Stimulated activated CD8-positive, alpha-beta memory T cell treated with anti-CD3 and anti-CD28 coated beads, Interleukin-15, amount 100 ng/mL, for 24 hours (primary cell): ENCODE measurements at regions not wholly inside any gene's neighbourhood (a gene's known extent, or its start where the extent isn't known, plus 50 kb on each side); places are given as distances from the start of the nearest gene placed in this dataset.
"Not testable (repeated sequence)": the region's sequence is repeated elsewhere in the genome, so short reads cannot be mapped to it uniquely, and the experiment has no call there.

Experiments used
- DNase-seq: peaks from one replicate; pipeline ENCODE4 v3.0.0-alpha.2; 2020; ENCODE audit warnings: low read depth

DNA sequence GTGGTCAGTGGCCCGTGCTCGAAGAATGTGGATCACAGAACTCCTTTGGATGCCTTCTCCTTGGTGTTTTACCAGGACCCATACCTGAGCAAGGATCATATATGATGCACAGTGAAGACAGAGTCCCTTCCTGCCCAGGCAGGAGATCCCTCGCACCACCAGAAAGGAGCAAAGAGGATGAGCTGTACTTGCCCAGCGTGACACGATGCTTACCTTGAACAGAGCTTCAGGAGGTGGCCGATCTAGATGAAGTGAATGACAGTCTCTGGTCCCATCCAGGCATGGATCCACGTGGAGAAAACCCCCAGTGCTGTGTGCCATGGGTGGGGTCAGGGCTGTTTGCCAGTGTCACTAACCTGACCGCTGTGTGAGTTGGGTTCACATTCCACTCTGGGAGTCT lies 455.4 kb downstream of the GADD45G start:
- no peak for DNase-seq

DNA sequence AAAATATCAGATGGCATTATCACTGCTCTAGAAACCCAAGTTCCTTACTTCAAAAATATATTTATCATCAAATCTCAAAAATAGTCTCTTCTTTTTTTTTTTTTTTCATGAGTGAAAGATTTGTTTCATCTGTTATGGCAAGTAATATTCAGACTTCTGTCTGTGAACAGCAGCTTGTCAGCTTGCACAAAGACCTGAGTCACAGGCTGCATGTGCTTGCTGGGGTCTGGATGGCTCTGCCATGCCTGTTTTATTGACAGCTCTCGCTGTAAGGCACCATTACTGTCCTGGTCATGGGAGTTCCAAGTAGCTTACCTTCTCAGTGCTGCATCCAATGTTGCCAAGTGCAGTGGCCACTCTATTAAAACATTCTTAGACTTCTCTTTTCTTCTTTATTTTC lies 456.4 kb downstream of the GADD45G start:
- DNase-seq, result no peak

DNA sequence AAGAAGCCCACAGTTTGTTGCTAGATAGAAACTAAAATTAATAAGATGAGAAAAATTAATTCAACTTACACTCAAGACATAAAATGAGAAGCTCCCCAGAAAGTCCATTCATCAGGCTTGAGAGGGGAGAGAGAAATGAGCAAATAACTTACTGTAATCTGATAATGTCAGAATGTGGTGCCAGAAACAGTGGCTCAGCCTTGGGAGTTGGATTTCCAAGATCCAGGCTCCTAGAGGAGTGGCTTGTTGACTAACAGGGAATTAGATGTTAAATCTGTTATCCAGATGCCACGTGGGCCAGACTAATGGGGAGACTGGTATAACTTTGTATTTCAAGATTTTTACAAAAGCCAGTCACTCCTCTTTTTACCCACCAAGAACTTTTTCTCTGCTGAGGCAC lies 458.2 kb downstream of the GADD45G start:
- DNase-seq, result no peak

DNA sequence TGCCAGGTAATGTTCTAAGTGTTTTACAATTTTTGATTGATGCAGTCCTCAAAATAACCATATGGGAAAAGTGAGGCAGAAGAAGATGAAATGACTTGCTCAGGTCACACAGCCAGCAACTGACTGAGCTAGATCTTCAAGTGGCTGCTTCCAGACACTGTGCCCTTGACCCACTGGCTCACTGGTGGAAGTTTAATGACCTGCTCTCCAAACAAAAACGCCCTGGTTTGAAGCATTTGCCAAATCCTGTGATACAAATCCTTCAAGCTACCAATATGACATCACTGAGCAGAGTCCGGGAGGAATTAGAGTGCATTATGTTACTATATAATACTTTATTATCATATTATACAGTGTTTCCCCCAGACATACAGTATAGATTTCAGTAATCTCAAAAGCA lies 459.4 kb downstream of the GADD45G start:
- DNase-seq, result no peak

DNA sequence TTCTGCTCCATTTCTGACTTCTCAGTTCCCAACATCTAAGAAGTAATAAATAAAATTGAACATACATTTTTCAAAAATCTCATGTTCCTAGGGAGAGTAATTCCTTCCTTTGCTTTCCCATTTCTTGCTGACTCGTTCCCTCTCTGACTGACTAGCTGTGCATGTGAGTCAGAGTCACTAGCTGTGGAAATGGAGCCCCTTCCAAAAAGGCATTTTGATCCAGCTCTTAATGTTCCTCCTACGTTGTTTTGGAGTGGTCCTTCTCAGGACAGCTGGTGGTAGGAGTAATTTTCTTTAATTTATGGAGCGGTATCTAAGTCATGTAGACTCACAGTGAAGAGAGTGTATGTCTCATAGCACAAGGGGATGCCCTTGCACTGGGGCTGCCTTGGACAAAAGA lies 460.2 kb downstream of the GADD45G start:
- DNase-seq, result no peak

GRCh38 chr9:90065851-90066250 lies 461.0 kb downstream of the GADD45G start:
- DNase-seq, result no peak

DNA sequence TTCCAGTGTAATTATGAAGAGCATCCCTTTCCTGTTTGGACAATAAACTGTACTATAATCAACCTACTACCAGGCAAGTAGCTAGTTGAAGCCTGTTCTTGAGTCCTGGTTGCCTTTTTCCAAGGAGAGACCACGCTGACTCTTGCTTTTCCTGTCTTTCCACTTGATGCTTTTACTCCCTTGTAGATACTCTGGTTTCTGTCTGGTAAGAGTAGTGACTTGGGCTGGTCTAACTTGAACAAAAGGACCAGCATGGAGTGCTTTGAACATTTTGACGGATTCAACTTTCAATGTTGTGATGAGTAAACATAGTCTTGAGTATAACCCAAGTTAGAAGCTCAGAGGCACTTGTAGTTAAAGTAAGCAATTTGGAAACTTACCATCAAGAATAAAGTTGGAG lies 464.3 kb downstream of the GADD45G start:
- DNase-seq, result no peak

GRCh38 chr9:90070056-90070455 lies 465.2 kb downstream of the GADD45G start:
- no peak for DNase-seq

DNA sequence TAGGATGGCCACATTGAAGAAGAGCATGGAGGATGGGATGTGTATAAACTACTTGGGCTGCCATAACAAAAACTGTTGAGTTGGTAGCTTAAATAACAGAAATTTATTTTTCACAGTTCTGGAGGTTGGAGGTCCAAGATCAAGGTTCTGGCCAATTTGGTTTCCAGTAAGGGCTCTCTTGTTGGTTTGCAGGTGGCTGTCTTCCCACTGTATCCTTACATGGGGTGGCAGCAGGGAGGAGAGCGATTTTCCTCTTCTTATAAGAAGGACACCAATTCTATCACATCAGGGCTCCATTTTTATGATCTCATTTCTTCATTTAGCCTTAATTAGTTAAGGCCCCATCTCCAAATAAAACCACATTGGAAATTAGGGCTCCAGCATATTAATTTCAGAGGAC lies 465.7 kb downstream of the GADD45G start:
- no peak for DNase-seq

DNA sequence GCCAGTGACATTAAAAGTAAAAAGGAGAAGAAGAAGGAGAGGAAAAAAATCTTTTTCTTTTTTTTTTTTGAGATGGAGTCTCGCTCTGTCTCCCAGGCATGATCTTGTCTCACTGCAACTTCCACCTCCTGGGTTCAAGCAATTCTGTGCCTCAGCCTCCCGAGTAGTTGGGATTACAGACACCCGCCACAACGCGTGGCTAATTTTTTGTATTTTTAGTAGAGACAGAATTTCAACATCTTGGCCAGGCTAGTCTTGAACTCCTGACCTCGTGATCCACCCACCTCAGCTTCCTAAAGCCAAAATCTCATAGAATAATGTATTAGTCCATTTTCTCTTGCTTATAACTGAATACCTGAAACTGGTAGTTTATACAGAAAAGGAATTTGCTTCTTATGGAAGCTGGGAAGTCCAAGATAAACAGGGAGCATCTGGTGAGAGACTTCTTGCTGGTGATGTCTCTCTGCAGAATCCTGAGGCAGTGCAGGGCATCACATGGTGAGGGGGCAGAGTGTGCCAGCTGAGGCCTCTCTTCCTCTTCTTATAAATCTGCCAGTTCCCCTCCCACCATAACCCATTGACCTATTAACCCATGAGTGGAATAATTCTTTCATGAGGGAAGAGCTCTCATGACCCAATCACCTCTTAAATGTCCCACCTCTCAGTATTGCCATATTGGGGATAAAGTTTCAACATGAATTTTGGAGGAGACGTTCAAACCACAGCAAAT lies 466.3 kb downstream of the GADD45G start:
- DNase-seq, result no peak

DNA sequence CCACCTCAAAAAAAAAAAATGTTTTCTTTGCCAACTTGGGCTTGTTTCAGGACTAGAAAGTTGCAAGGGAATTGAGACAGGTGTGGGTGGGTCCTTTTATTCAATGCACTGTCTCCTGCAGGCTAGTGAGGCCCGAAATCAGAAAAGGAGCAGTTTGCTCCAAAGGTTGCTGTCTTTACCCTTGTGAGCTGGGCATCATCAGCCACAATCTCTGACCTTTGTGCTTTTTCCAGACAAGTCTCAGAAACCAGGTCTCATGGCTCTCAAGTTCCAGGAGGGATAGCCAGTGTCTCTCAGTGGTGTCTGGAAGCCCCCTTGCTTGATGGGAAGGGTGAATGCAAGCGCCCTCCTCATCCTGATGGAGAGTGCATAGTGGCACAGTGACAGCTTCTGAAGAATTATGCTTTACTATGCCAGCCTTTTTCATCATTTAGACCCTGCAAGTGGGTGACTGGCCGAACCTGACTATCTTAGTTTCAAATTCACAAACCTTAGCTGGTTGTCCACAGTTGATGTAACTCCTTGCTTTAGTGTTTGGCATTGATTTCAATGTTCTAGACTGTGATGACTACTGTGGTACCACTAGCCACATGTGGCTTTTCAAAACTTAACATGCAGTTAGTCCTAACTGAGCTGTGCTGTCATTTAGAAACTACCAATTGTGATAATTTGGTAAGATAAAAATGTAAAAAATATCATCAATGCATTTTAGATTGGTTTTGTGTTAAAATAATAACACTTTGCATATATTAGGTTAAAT lies 468.6 kb downstream of the GADD45G start:
- no peak for DNase-seq

- no peak for DNase-seq
These were observed 469.6 kb downstream of the GADD45G start for GRCh38 chr9:90074316-90074962.

- DNase-seq, result not testable (repeated sequence)
These were observed 472.8 kb downstream of the GADD45G start for GRCh38 chr9:90077598-90077997.

DNA sequence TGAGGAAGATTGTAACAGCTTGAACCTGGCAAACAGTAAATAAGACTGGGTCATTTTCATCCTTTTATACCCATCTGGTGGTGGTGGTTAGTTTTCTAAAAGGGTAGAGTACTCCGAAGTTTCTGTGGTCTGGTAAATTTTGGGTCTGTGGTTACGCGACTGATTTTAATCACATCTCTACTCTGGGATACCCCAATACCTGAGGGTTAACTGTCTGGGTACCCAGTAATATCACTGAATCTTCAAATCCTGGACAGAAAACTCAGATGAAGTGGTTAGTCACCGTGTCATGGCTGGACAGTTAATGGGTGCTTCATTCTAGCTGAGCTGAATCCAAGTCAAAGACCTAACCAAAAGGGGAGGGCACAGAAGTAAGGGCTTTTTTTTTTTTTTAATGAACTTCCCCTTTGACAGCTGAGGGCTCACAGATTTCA lies 474.2 kb downstream of the GADD45G start:
- DNase-seq, result no peak

DNA sequence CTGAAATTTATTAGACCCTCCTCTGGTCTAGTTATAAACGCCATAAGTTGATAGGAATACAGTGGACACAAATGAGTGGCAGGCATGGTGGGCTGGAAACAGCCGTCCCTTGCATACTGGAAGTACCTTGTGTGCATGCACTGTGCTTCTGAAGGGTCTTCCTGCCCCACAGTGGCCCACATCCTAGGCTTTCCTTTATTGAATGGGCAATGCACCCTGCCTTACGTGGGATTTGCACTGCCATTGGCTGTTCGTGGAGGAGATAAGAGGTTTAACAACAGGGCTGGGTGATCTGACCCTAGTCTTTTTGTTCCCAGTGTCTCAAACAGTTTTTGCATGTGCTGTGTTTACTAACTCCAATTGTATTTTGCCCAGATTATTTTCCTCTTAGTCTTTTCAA lies 480.8 kb downstream of the GADD45G start:
- DNase-seq, result no peak

GRCh38 chr9:90086101-90086511 lies 481.3 kb downstream of the GADD45G start:
- DNase-seq, result no peak

DNA sequence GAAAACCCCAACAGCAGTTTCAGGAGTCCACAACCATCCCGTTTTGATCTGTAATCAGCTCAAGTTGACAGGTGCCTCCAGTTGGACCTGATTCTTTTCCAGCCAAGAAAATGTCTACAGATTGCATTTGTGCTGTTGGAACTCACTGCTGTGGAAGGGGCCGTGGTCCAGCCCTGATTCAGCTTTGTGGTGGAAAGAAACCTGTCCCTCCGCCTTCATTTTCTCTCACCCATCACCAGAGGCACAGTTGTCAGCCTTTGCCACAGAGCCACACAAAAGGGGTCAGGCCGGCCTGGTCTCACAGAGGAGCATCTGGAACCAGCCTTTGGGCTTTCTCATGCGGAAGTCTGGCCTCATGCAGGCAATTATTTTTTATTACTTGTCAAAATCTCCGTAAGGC lies 483.6 kb downstream of the GADD45G start:
- DNase-seq, result no peak

GRCh38 chr9:90088856-90089255 lies 484.0 kb downstream of the GADD45G start:
- DNase-seq, result no peak

DNA sequence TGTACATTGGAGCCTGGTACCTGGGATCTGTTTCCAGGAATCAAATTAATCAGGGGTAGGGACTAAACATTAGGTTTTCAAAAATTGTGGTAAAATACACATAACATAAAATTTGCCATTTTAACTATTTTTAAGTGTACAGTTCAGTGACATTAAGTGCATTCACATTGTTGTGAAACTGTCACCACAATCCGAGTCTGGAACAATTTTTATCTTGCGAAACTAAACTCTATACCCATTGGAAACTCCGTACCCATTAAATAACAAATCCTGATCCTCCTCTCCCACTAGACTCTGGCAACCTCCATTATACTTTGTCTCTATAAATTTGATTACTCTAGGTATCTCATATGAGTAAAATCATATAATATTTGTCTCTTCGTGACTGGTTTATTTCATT lies 486.2 kb downstream of the GADD45G start:
- DNase-seq, result no peak

GRCh38 chr9:90092508-90092907 lies 487.7 kb downstream of the GADD45G start:
- DNase-seq, result no peak

GRCh38 chr9:90095682-90096081 lies 490.9 kb downstream of the GADD45G start:
- no peak for DNase-seq

- no peak for DNase-seq
These were observed 492.4 kb downstream of the GADD45G start for GRCh38 chr9:90097237-90097636.

DNA sequence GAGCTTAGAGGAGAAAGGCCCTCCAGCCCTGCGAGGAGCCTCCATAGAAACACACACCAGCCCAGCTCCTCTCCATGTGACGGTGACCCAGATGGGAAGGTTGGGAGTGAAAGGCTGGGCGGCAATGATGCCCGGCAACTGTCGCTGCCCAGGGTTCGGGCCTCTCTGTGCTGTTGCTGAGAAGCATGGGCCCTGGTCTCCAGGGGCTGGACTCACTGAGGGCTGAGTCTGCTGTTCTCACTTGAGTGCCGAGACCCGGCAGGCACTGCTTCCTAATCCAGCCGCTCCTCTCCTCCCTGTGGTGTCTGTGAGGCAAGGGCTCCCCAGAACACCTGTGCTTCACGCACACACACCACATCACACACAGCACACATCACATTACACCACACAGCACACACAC lies 493.6 kb downstream of the GADD45G start:
- no peak for DNase-seq
